CD4-positive, alpha-beta T cell (primary cell): ENCODE measurements at regions not wholly inside any gene's neighbourhood (a gene's known extent, or its start where the extent isn't known, plus 50 kb on each side); places are given as distances from the start of the nearest gene placed in this dataset.

ENCODE experiments used
- ATAC-seq: fragments of 200-7000 bp; cut with Tn5 transposase; one replicate; pipeline ENCODE4 v1.10.0; 2022; ENCODE audit warnings: mild to moderate bottlenecking; ENCODE audit not compliant: poor library complexity
- CTCF ChIA-PET: fragments of 350-600 bp; sonication (Branson Sonifier 250); formaldehyde crosslinking; loops from one replicate; lab custom pipeline; 2021; ENCODE audit warnings: antibody characterized with exemption, inconsistent platforms; lab: Charles Lee
- POLR2A ChIA-PET: fragments of 350-600 bp; sonication (Branson Sonifier 250); formaldehyde crosslinking; loops from one replicate; lab custom pipeline; 2021; ENCODE audit warnings: antibody characterized with exemption, inconsistent platforms; lab: Charles Lee
- DNase-seq, 14 experiments: peaks; one replicate each; pipeline ENCODE4 v3.0.0-alpha.2; 2013 to 2020; ENCODE audit warnings: mixed read lengths in 2 of 14
- H3K27ac ChIP-seq, 2 donors: one replicate each; pipeline versions ENCODE4 v1.5.1 to v1.7.0; 2013; ENCODE audit warnings: low read length in 2 of 2, low read depth in 1 of 2, mild to moderate bottlenecking in 1 of 2
- H3K27me3 ChIP-seq, 2 experiments: 1 replicate in 1 of 2; 2 replicates in 1 of 2; pipeline versions ENCODE4 v1.6.1 to v1.7.0; 2013; ENCODE audit warnings: low read length in 2 of 2, control low read depth in 1 of 2, mild to moderate bottlenecking in 1 of 2, moderate library complexity in 1 of 2; ENCODE audit not compliant: insufficient read depth in 2 of 2, control insufficient read depth in 1 of 2
- H3K36me3 ChIP-seq: one replicate; pipeline ENCODE4 v1.6.1; 2013; ENCODE audit warnings: low read length, control low read depth; ENCODE audit not compliant: insufficient read depth
- H3K4me1 ChIP-seq: one replicate; pipeline ENCODE4 v1.6.1; 2013; ENCODE audit warnings: low read length, control low read depth; ENCODE audit not compliant: insufficient read depth
- H3K4me3 ChIP-seq: one replicate; pipeline ENCODE4 v1.5.1; 2013; ENCODE audit warnings: mild to moderate bottlenecking, low read length, moderate library complexity
- H3K9me3 ChIP-seq, 2 experiments: 1 replicate in 1 of 2; 2 replicates in 1 of 2; pipeline versions ENCODE4 v1.6.1 to v1.7.0; 2013; ENCODE audit warnings: low read length in 2 of 2, mild to moderate bottlenecking in 2 of 2, control low read depth in 1 of 2, moderate library complexity in 1 of 2; ENCODE audit not compliant: control insufficient read depth in 1 of 2, insufficient read depth in 1 of 2
- H3K27ac Mint-ChIP-seq: one replicate; pipeline ENCODE4 v1.8.0; 2020; ENCODE audit warnings: mixed read lengths
- H3K27me3 Mint-ChIP-seq: one replicate; pipeline ENCODE4 v1.8.0; 2021; ENCODE audit warnings: mixed read lengths
- H3K36me3 Mint-ChIP-seq: one replicate; pipeline ENCODE4 v1.8.0; 2021; ENCODE audit warnings: low read depth, mixed read lengths
- H3K4me1 Mint-ChIP-seq: one replicate; pipeline ENCODE4 v1.8.0; 2021; ENCODE audit warnings: low read depth, mixed read lengths
- H3K4me3 Mint-ChIP-seq: one replicate; pipeline ENCODE4 v1.8.0; 2020; ENCODE audit warnings: mild to moderate bottlenecking, mixed read lengths
- H3K9me3 Mint-ChIP-seq: one replicate; pipeline ENCODE4 v1.8.0; 2020; ENCODE audit warnings: mixed read lengths
- intact Hi-C, 2 experiments: fragments of 100-400 bp; cut with DNase I in 1 of 2; cut with micrococcal nuclease in 1 of 2; formaldehyde crosslinking; loops; one replicate each; pipeline versions ENCODE4 v1.15.1 to v1.9.0; 2023 to 2025; cut with DNase I, micrococcal nuclease
- TF ChIP-seq, protein P1 (sequence below): fragments of 200-600 bp; IDR thresholded peaks from one replicate; pipeline ENCODE4 v1.8.0; 2022; ENCODE audit warnings: antibody characterized with exemption, mild to moderate bottlenecking

- TF ChIP-seq, protein P1, sequence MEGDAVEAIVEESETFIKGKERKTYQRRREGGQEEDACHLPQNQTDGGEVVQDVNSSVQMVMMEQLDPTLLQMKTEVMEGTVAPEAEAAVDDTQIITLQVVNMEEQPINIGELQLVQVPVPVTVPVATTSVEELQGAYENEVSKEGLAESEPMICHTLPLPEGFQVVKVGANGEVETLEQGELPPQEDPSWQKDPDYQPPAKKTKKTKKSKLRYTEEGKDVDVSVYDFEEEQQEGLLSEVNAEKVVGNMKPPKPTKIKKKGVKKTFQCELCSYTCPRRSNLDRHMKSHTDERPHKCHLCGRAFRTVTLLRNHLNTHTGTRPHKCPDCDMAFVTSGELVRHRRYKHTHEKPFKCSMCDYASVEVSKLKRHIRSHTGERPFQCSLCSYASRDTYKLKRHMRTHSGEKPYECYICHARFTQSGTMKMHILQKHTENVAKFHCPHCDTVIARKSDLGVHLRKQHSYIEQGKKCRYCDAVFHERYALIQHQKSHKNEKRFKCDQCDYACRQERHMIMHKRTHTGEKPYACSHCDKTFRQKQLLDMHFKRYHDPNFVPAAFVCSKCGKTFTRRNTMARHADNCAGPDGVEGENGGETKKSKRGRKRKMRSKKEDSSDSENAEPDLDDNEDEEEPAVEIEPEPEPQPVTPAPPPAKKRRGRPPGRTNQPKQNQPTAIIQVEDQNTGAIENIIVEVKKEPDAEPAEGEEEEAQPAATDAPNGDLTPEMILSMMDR, result no peak
- ChIA-PET POLR2A (no interaction called here), CTCF (no interaction called here)
- Mint-ChIP-seq H3K27ac (no peak overlapping the region), H3K27me3 (no peaks in the 10 kb centered on the region), H3K9me3 (no peaks in the 10 kb centered on the region), H3K36me3 (no peaks in the 10 kb centered on the region), H3K4me1 (no peaks in the 10 kb centered on the region), H3K4me3 (no peak overlapping the region)
- H3K4me3 ChIP-seq, result no peak overlapping the region
- ATAC-seq (no peak), DNase-seq (no peak)
- H3K27me3 ChIP-seq, result no peaks in the 10 kb centered on the region
- intact Hi-C loops, result no loop called here
- H3K27ac ChIP-seq, result no peak overlapping the region
- H3K9me3 ChIP-seq, result no peaks in the 10 kb centered on the region
- H3K36me3 ChIP-seq, result no peaks in the 10 kb centered on the region
- H3K4me1 ChIP-seq, result no peaks in the 10 kb centered on the region
Measured at GRCh38 chr5:143759396-143760130, 52.4 kb upstream of the HMHB1 start.

DNA sequence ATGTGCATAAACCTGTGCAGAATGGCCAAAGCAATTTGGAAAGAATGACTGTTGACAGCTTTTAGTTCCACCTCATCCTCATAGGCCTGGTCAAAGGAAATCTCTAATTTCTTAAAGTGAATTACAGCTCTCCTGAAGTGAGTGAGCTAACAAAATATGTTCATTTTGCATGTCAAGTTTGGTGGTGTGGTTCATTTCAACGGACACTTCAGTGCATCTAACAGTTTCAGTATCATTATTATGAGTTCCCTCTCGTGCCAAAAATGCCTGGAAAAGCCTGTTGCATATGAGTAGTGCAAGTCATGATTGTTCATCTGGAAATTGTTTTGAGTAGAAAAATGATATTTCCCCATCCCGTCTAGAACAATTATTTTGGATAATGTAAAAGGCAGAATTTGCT is 53.2 kb upstream of the HMHB1 start:
- Histone ChIP-seq H3K9me3 (no peaks in the 10 kb centered on the region), H3K4me1 (no peaks in the 10 kb centered on the region), H3K4me3 (no peak overlapping the region), H3K27me3 (no peaks in the 10 kb centered on the region), H3K27ac (no peak overlapping the region), H3K36me3 (no peaks in the 10 kb centered on the region)
- CTCF ChIA-PET, result no interaction called here
- Mint-ChIP-seq H3K4me1 (no peaks in the 10 kb centered on the region), H3K9me3 (no peaks in the 10 kb centered on the region), H3K4me3 (no peak overlapping the region), H3K27ac (no peak overlapping the region), H3K27me3 (no peaks in the 10 kb centered on the region), H3K36me3 (no peaks in the 10 kb centered on the region)
- DNase-seq (no peak), ATAC-seq (no peak)
- TF ChIP-seq, protein P1, result no peak
- POLR2A ChIA-PET, result no interaction called here
- intact Hi-C loops, result no loop called here

GRCh38 chr5:143758015-143758414 is 53.9 kb upstream of the HMHB1 start:
- ChIA-PET CTCF (no interaction called here), POLR2A (no interaction called here)
- intact Hi-C loops, result no loop called here
- Histone ChIP-seq H3K27me3 (no peaks in the 10 kb centered on the region), H3K27ac (no peak overlapping the region), H3K36me3 (no peaks in the 10 kb centered on the region), H3K9me3 (no peaks in the 10 kb centered on the region), H3K4me1 (no peaks in the 10 kb centered on the region), H3K4me3 (no peak overlapping the region)
- Mint-ChIP-seq H3K9me3 (no peaks in the 10 kb centered on the region), H3K27me3 (no peaks in the 10 kb centered on the region), H3K4me1 (no peaks in the 10 kb centered on the region), H3K36me3 (no peaks in the 10 kb centered on the region), H3K27ac (no peak overlapping the region), H3K4me3 (no peak overlapping the region)
- TF ChIP-seq, protein P1, result no peak
- ATAC-seq (no peak), DNase-seq (no peak)
